GM12891 (cell line): ENCODE measurements at regions not wholly inside any gene's neighbourhood (a gene's known extent, or its start where the extent isn't known, plus 50 kb on each side); places are given as distances from the start of the nearest gene placed in this dataset.
"Not testable (repeated sequence)": the region's sequence is repeated elsewhere in the genome, so short reads cannot be mapped to it uniquely, and the experiment has no call there.

Experiments
- DNase-seq: peaks from one replicate; pipeline ENCODE4 v3.0.0; 2011; ENCODE audit warnings: low spot score; ENCODE audit not compliant: insufficient read length
- FAIRE-seq: peaks from 2 replicates; lab custom pipeline; 2011; peaks lifted over from hg19 to GRCh38; lab: Jason Lieb, UNC
- PAX5 ChIP-seq: IDR thresholded peaks from 2 replicates; pipeline ENCODE4 v1.6.1; 2011; ENCODE audit warnings: low read length, moderate library complexity, mild to moderate bottlenecking; ENCODE audit not compliant: insufficient read depth, severe bottlenecking
- POLR2A ChIP-seq: IDR thresholded peaks from 2 replicates; pipeline ENCODE4 v1.6.1; 2011; ENCODE audit warnings: low read depth, low read length, control low read depth
- POLR2AphosphoS5 ChIP-seq: IDR thresholded peaks from 2 replicates; pipeline ENCODE4 v1.6.1; 2011; ENCODE audit warnings: low read depth, low read length, control low read depth
- POU2F2 ChIP-seq: IDR thresholded peaks from 2 replicates; pipeline ENCODE4 v1.6.1; 2011; ENCODE audit warnings: low read depth, mild to moderate bottlenecking, control low read depth, low read length, moderate library complexity
- SPI1 ChIP-seq: IDR thresholded peaks from 2 replicates; pipeline ENCODE4 v1.6.1; 2011; ENCODE audit warnings: low read depth, low read length, control low read depth
- TAF1 ChIP-seq: IDR thresholded peaks from 2 replicates; pipeline ENCODE4 v1.6.1; 2011; ENCODE audit warnings: low read depth, low read length, control low read depth

DNA sequence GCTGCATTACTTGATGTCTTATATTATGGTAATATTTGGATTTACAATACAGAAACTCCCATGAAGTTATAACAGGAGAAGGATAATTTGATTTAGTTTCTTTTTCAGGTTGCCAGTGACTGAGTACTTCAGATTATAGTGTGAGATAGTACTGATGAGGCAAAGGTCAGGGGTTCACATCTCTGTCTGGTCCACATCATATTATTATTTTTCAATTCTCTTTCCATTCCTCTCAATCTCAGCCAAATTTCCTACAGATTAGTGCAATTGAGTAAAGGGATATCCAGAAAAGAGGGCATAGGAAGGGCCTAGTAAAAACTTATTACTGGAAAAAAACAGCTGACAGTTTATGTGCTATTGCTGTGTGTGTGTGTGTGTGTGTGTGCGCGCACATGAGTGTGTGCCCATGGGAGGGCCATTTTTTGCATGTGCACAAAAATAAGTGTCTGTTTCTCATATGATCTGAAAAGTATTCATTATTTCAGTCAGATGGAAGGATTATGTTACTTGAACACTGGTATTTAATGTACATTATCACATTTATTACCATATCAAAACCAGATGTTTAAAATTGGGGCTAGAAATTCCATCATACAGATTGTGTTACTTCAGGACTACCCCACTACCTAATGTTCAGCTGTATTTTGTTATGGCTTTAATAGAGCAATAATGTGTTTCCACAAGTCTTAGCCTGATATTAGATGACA, 78.3 kb upstream of the KCNK2 start:
- TF ChIP-seq POU2F2 (no peak), POLR2A (no peak), PAX5 (no peak), TAF1 (no peak)
- FAIRE-seq, result no peak
- no peak for DNase-seq

DNA sequence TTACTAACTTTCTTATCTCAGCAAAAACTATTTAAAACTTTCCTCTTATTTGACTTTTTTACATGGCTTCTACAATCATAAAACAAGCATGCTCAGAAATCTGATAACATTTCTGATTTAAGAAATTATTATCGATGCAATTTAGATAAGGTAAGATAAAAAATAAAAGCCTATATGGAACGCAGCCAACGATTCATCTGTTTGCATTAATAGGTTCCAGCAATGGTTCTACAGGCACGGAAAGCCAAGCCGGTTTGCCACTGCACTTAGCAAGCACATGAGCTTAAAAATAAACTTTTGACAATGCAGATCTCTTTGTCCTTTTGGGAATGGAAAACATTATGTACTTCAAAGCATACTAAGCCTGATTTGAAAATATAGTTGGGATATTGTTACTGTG, 77.5 kb upstream of the KCNK2 start:
- FAIRE-seq, result no peak
- TF ChIP-seq SPI1 (no peak), TAF1 (no peak), POU2F2 (no peak), PAX5 (no peak), POLR2A (no peak), POLR2AphosphoS5 (no peak)
- DNase-seq, result no peak

DNA sequence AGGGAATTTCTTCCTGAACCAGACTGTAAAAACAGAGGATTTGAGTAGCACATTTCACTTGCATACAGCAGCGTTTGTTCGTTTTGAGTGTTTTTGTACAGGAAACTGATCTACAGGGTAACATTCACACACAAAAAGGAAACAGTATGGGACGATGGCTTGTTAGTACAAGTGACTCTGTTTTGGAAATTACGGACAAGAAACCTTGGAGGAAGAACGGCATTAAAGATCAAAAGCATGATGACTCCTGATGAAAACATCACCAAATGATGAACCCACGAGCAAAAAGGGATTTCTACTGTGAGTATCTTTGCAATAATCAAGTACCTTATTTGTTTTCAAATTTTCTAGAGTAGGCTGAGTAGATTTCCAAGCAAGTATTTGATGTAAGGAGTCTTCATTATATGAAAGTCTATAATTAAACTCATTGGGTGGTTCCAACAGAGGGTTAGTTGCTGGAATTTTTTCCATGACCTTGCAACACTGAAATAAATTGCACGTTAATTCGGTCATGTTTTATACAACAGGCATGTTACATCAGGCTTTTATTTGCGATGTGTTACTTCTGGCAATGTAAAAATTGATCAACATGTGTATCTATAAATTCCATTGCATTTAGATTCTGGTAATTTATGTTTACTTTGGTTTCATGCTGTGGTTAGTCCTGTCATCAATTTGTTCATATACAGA, 76.7 kb upstream of the KCNK2 start:
- FAIRE-seq (no peak), DNase-seq (no peak)
- no peak for TF ChIP-seq POLR2A

DNA sequence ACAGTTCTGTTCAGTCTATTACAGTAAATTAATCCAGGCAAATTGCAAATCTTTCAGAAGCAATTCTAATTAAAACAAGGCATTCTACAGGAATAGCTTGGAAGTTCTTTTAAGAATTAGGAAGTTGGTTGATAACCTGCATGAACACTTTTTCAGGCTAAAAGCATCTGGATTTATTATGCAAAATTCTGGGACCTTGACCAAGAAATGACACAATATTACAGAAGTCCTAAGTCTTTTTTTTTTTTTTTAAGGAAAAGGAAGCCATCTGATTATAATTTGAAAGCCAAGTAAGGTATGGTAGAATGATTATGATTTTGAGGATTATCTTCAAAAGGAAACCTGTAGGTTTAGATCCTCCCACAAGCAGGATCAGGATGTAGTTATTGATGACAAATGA, 74.7 kb upstream of the KCNK2 start:
- FAIRE-seq (no peak), DNase-seq (no peak)
- TF ChIP-seq PAX5, result no peak
- TF ChIP-seq SPI1, result no peak
- no peak for TF ChIP-seq POLR2AphosphoS5
- no peak for TF ChIP-seq POLR2A
- no peak for TF ChIP-seq TAF1
- TF ChIP-seq POU2F2, result no peak

DNA sequence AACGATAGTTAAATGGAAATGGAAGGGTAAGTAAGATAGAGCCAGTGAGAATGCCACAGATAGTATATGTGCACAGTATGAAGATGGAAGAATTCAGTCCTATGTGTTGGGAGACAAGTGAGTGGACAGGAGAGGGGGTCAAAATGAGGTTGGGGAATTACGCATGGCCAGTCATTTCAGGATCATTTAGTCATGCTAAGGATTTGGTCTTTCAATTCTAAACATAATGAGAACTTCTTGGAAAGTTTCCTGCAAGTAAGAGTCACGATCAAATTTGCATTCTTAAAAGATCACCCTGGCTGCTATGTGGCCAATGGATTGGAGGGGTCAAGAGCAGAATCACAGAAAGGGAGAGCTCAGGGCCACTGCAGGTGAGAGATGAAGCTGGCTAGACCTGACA, 64.0 kb upstream of the KCNK2 start:
- FAIRE-seq, result no peak
- no peak for TF ChIP-seq TAF1
- TF ChIP-seq POU2F2, result no peak
- no peak for TF ChIP-seq POLR2AphosphoS5
- TF ChIP-seq SPI1, result no peak
- TF ChIP-seq POLR2A, result no peak
- TF ChIP-seq PAX5, result no peak
- no peak for DNase-seq

DNA sequence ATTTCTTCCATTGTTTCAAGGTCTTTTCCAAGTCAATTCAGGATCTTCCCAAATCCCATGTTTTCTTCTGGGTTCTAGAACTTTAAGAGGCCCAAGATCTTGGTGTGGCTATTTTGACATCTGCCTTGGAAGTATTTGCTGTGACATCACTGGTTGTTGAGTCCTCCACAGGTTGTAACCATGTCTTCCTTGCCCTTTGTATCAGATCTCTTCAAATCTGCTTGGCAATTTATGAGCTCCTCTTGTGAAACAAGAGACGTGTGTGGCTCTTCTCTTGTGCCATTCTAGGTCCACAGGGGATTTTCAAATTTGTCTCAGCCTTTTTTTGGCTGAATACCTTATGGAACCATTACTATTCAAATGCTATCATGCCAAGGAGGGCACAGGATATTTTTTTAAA, 60.3 kb upstream of the KCNK2 start:
- no peak for TF ChIP-seq SPI1
- no peak for TF ChIP-seq POLR2AphosphoS5
- no peak for TF ChIP-seq PAX5
- no peak for TF ChIP-seq POLR2A
- no peak for TF ChIP-seq TAF1
- no peak for TF ChIP-seq POU2F2
- no peak for DNase-seq
- FAIRE-seq, result no peak

DNA sequence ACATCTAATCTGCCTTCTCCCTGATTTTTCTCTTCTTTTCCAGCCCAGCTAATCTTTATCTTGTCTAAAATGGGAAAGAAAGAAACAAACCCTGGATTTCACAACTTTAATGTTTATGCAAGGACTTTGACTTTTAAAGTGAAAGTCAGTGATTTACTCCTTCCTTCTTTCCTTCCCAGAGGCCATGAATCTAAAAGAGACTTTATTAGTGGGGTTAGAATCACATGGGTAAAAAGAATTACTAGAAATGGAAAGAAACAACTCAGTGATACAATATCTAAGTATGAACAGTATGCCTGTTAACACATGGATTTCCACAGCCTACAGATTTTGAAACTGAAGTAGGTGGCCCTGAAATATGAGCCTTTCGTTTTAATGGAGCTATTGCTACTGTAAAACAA, 59.8 kb upstream of the KCNK2 start:
- TF ChIP-seq PAX5 (no peak), SPI1 (no peak), POLR2AphosphoS5 (no peak), TAF1 (no peak), POLR2A (no peak), POU2F2 (no peak)
- FAIRE-seq, result no peak
- no peak for DNase-seq

DNA sequence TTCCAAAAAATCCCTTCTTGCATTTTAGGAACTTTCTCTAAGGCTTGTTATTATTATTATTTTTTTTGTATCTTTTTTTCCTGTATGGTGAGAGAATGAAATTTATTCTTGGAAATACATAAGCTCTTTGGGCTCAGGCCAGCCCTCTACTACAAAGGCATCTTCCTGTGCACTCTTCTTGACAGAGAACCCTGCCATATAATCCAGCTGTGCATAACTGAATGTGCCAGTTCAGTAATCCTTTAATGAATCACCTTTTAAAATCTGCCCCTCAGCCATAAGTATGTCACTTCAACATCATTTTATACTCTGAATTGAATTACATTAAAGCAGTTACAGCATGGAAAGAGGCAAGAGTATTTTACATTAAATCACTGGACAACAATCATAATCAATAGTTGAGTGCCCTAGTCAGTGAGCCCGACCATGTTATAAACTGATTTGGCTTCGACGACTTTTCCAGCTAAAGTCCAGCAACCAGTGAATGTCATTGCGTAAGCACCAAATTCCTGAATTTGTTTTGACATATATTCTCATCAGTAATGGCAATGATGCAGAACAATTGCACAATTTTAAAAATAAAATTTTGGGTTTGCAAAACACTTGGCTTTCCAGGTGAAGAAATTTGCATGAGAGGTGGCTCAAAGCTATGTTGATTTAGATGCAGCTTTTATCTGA, 59.2 kb upstream of the KCNK2 start:
- no peak for DNase-seq
- FAIRE-seq, result no peak
- TF ChIP-seq PAX5 (no peak), SPI1 (no peak), POU2F2 (no peak), POLR2AphosphoS5 (no peak), TAF1 (no peak), POLR2A (no peak)

DNA sequence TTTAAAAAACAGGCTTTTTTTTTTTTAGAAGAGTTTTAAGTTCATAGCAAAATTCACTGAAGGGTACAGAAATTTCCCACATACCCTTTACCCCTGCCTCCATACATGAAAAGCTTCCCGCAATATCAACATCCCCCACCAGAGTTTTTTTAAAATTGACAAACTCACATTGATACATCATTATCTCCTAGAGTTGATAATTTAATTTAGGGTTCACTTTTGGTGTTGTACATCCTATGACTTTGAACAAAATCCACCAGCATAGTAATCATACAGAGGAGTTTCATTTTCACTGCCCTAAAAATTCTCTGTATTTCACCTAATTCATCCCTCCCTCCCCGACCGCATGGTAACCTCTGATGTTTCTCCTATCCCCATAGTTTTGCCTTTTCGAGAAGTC, 53.6 kb upstream of the KCNK2 start:
- DNase-seq (no peak), FAIRE-seq (no peak)
- TF ChIP-seq TAF1 (no peak), POLR2A (no peak), POLR2AphosphoS5 (no peak), POU2F2 (no peak), PAX5 (no peak), SPI1 (no peak)

DNA sequence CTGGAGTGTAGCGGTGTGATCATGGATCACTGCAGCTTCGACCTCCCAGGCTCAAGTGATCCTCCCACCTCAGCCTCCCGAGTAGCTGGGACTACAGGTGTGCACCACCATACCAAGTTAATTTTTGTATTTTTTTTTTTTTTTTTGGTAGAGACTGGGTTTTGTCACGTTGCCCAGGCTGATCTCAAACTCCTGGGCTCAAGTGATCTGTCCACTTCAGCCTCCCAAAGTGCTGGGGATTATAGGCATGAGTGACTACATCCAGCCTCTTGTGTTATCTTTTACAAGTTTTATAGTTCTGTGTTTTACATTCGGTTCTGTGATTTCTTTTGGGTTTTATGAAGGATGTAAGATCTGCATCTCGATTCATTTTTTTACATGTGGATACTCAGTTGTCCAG, 52.0 kb upstream of the KCNK2 start:
- not testable (repeated sequence) for DNase-seq, FAIRE-seq

DNA sequence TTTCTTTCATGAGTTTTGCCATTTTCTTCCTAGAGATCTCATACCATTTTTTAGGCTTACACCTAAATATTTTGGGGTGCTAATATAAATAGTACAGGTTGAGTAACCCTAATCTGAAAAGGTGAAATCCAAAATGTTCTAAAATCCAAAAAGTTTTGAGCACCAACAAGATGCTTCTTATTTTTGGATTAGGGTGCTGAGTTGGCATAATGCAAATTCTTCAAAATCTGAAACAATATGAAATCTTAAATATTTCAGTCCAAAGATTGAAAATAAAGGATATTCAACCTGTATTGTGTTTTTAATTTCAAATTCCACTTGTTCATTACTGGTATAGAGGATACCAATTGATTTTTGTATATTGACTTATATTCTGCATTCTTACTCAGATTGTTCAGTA, 51.1 kb upstream of the KCNK2 start:
- DNase-seq (no peak), FAIRE-seq (no peak)
- TF ChIP-seq TAF1 (no peak), POU2F2 (no peak), POLR2AphosphoS5 (no peak), SPI1 (no peak), POLR2A (no peak), PAX5 (no peak)
